Fibroblast of the conjunctiva (primary cell): ENCODE measurements at regions not wholly inside any gene's neighbourhood (a gene's known extent, or its start where the extent isn't known, plus 50 kb on each side); places are given as distances from the start of the nearest gene placed in this dataset.

Source experiments
- DNase-seq: peaks from one replicate; pipeline ENCODE4 v3.0.0-alpha.2; 2010; ENCODE audit warnings: low read depth

DNA sequence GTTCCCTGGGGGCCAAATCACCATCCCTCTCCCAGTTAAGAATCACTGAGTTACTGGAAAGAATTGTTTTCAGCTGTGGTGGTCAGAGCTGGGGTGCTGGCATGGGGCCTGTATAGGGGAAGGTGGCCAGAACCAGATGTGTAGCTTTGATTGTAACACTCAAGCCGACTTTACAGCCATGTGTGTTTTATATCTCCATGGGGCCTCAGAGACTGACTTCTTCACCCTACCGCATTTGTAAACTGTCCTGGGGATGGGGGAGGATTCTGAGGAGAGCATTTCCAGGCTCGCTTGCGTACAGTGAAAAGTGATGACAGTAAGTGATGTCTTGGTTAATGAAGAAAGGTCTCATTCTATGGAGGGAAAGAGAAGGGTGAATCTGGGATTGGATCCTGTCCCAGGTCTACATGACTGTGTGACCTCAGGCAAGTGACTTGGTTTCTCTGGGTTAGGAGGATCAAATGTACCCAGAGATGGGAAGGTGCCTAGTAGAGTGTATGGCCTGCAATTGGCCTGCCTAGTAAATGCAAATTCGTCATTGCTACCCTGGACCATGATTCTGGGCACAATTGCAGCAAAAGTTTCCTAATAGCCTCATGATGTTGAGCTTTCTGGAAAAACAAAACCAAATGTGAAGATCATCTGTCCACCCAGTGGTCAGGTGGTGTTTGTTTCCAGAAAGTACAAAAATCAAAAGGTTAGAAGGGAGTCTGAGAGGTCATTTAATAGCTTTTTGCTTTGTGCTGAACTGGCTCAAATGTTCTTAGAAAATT, 49.7 kb upstream of the RCC2 start:
- peak; percentile 81 for DNase-seq
